Glutamatergic neuron (in vitro differentiated cells): ENCODE measurements at regions not wholly inside any gene's neighbourhood (a gene's known extent, or its start where the extent isn't known, plus 50 kb on each side); places are given as distances from the start of the nearest gene placed in this dataset.

Source experiments
- DNase-seq: peaks from one replicate; pipeline ENCODE4 v3.0.0; 2022
- H3K27ac Mint-ChIP-seq: one replicate; pipeline ENCODE4 v1.8.0; 2020; ENCODE audit warnings: mild to moderate bottlenecking, mixed read lengths, inconsistent platforms; ENCODE audit not compliant: unreplicated experiment
- H3K27me3 Mint-ChIP-seq: one replicate; pipeline ENCODE4 v1.8.0; 2020; ENCODE audit warnings: mild to moderate bottlenecking, moderate library complexity, mixed read lengths, inconsistent platforms; ENCODE audit not compliant: unreplicated experiment
- H3K36me3 Mint-ChIP-seq: one replicate; pipeline ENCODE4 v1.8.0; 2020; ENCODE audit warnings: mild to moderate bottlenecking, mixed read lengths, inconsistent platforms; ENCODE audit not compliant: unreplicated experiment
- H3K4me1 Mint-ChIP-seq: one replicate; pipeline ENCODE4 v1.8.0; 2020; ENCODE audit warnings: mild to moderate bottlenecking, low read depth, mixed read lengths, inconsistent platforms; ENCODE audit not compliant: unreplicated experiment
- H3K4me3 Mint-ChIP-seq: one replicate; pipeline ENCODE4 v1.8.0; 2020; ENCODE audit warnings: mild to moderate bottlenecking, mixed read lengths, inconsistent platforms; ENCODE audit not compliant: unreplicated experiment
- H3K9me3 Mint-ChIP-seq: one replicate; pipeline ENCODE4 v1.8.0; 2020; ENCODE audit warnings: mild to moderate bottlenecking, moderate library complexity, mixed read lengths, inconsistent platforms; ENCODE audit not compliant: unreplicated experiment
- CTCF ChIP-seq: fragments of 200-600 bp; sonication (generic); IDR thresholded peaks from one replicate; pipeline ENCODE4 v1.5.0; 2021; ENCODE audit not compliant: partially characterized antibody, unreplicated experiment

GRCh38 chr3:124601190-124601589, 129.1 kb upstream of the UMPS start:
- TF ChIP-seq CTCF, result no peak
- Mint-ChIP-seq H3K9me3 (peaks cover 6% of the 10 kb centered on the region), H3K27me3 (peaks cover 6% of the 10 kb centered on the region), H3K27ac (no peak overlapping the region), H3K36me3 (no peaks in the 10 kb centered on the region), H3K4me3 (no peak overlapping the region), H3K4me1 (peaks cover 23% of the 10 kb centered on the region)
- no peak for DNase-seq

- Mint-ChIP-seq H3K4me3 (no peak overlapping the region), H3K27me3 (peaks cover 6% of the 10 kb centered on the region), H3K36me3 (no peaks in the 10 kb centered on the region), H3K9me3 (peaks cover 6% of the 10 kb centered on the region), H3K27ac (no peak overlapping the region), H3K4me1 (peaks cover 14% of the 10 kb centered on the region)
- DNase-seq, result no peak
- no peak for TF ChIP-seq CTCF
Observed at GRCh38 chr3:124602980-124603627, 127.1 kb upstream of the UMPS start.

GRCh38 chr3:124605781-124606579, 124.3 kb upstream of the UMPS start:
- H3K27me3 Mint-ChIP-seq, result peaks cover 2% of the 10 kb centered on the region
- no peaks in the 10 kb centered on the region for H3K36me3 Mint-ChIP-seq
- no peak for DNase-seq
- peaks cover 2% of the 10 kb centered on the region for H3K4me1 Mint-ChIP-seq
- H3K4me3 Mint-ChIP-seq, result no peak overlapping the region
- peaks cover 8% of the 10 kb centered on the region for H3K9me3 Mint-ChIP-seq
- no peak overlapping the region for H3K27ac Mint-ChIP-seq
- TF ChIP-seq CTCF, result no peak

- no peak for TF ChIP-seq CTCF
- no peak overlapping the region for H3K27ac Mint-ChIP-seq
- H3K27me3 Mint-ChIP-seq, result peaks cover 2% of the 10 kb centered on the region
- no peaks in the 10 kb centered on the region for H3K36me3 Mint-ChIP-seq
- DNase-seq, result no peak
- H3K9me3 Mint-ChIP-seq, result peaks cover 11% of the 10 kb centered on the region
- peaks cover 2% of the 10 kb centered on the region for H3K4me1 Mint-ChIP-seq
- no peak overlapping the region for H3K4me3 Mint-ChIP-seq
Observed at GRCh38 chr3:124607163-124607562, 123.1 kb upstream of the UMPS start.

- DNase-seq, result no peak
- H3K4me3 Mint-ChIP-seq, result no peak overlapping the region
- peaks cover 2% of the 10 kb centered on the region for H3K27me3 Mint-ChIP-seq
- no peaks in the 10 kb centered on the region for H3K4me1 Mint-ChIP-seq
- H3K9me3 Mint-ChIP-seq, result peaks cover 7% of the 10 kb centered on the region
- H3K36me3 Mint-ChIP-seq, result no peaks in the 10 kb centered on the region
- no peak overlapping the region for H3K27ac Mint-ChIP-seq
- TF ChIP-seq CTCF, result no peak
Observed at GRCh38 chr3:124609402-124609801, 120.8 kb upstream of the UMPS start.
